Left lung (tissue), 4 donors: ENCODE measurements at regions not wholly inside any gene's neighbourhood (a gene's known extent, or its start where the extent isn't known, plus 50 kb on each side); places are given as distances from the start of the nearest gene placed in this dataset.
"Not testable (repeated sequence)": the region's sequence is repeated elsewhere in the genome, so short reads cannot be mapped to it uniquely, and the experiment has no call there.

Experiments used
- ATAC-seq: fragments of 200-7000 bp; cut with Tn5 transposase; one replicate; pipeline ENCODE4 v1.9.1; 2020; ENCODE audit warnings: moderate library complexity
- DNase-seq, 4 donors: peaks; one replicate each; pipeline ENCODE4 v3.0.0-alpha.2; 2013 to 2020
- H3K27ac ChIP-seq, 2 donors: fragments of 200-600 bp; sonication (generic) in 1 of 2; one replicate each; pipeline versions ENCODE4 v1.5.0 to v1.8.0; 2020 to 2021
- H3K27me3 ChIP-seq, 2 donors: fragments of 200-600 bp; sonication (generic) in 1 of 2; one replicate each; pipeline versions ENCODE4 v1.5.0 to v1.8.0; 2020 to 2021
- H3K36me3 ChIP-seq, 2 donors: fragments of 200-600 bp; sonication (generic) in 1 of 2; one replicate each; pipeline versions ENCODE4 v1.5.0 to v1.8.0; 2020 to 2021
- H3K4me1 ChIP-seq, 2 donors: fragments of 200-600 bp; one replicate each; pipeline ENCODE4 v1.8.0; 2021
- H3K4me3 ChIP-seq, 2 donors: fragments of 200-600 bp; sonication (generic) in 1 of 2; one replicate each; pipeline versions ENCODE4 v1.5.0 to v1.8.0; 2020 to 2021; ENCODE audit warnings: mild to moderate bottlenecking in 1 of 2
- H3K9me3 ChIP-seq, 2 donors: fragments of 200-600 bp; sonication (generic) in 1 of 2; one replicate each; pipeline versions ENCODE4 v1.5.0 to v1.8.0; 2020 to 2021
- intact Hi-C, 2 donors: fragments of 100-400 bp; cut with DNase I; formaldehyde crosslinking; loops; one replicate each; pipeline versions ENCODE4 v1.11.2 to v1.14.2; 2022
- TF ChIP-seq, protein P1 (sequence below), 2 donors: fragments of 200-600 bp; sonication (generic) in 1 of 2; IDR thresholded peaks; one replicate each; pipeline versions ENCODE4 v1.5.0 to v1.8.0; 2021; ENCODE audit warnings: antibody characterized with exemption in 2 of 2
- donor health status: DM: no; HTN: yes; CAD: no.
- donor health status: DM: no; HTN: no; CAD: no.

DNA sequence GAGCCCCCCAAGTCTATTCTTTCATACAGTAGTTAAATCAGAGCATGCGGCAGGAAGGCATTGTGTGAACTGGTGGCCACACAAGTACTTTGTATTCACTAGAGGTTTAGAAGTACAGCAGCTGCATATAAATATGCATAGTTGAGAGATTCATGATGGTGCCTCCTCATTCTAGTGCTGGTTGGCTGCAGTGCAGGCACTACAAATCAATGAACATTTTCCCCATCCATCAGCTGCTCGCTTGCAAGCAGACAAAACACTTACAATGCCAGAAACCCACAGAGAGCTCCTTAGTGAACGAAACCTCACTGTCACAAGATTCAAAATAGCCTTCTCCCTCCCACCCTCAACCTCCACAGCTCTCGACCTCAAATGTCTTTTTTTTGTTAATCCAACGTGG lies 726.2 kb downstream of the USP25 start:
- no peak overlapping the region for H3K4me3 ChIP-seq

DNA sequence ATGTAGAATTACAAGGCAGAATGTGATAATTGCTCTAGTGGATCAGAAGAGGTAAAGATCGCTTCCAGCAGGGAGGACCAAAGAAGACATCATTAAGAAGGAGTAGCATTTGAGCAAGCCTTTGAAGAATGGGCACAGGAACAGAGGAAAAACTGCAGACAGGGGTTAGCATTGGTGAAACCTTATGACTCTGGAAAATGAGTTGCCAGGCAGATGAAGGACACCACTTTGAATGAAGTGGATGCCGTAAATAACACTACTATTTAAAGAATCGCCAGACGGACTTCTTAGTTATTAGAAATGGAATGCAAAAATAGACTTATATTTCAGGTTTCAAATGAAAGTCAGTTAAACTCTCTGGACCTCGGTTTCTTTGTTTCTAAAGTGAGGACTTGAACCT lies 727.7 kb downstream of the USP25 start:
- Histone ChIP-seq H3K9me3 (peaks cover 0 to 8% of the 10 kb centered on the region in 2 donors), H3K27ac (no peak overlapping the region), H3K27me3 (no peaks in the 10 kb centered on the region), H3K36me3 (no peaks in the 10 kb centered on the region), H3K4me1 (no peaks in the 10 kb centered on the region), H3K4me3 (no peak overlapping the region)
- DNase-seq (no peak), ATAC-seq (no peak)
- intact Hi-C loops, result no loop called here
- TF ChIP-seq, protein P1, sequence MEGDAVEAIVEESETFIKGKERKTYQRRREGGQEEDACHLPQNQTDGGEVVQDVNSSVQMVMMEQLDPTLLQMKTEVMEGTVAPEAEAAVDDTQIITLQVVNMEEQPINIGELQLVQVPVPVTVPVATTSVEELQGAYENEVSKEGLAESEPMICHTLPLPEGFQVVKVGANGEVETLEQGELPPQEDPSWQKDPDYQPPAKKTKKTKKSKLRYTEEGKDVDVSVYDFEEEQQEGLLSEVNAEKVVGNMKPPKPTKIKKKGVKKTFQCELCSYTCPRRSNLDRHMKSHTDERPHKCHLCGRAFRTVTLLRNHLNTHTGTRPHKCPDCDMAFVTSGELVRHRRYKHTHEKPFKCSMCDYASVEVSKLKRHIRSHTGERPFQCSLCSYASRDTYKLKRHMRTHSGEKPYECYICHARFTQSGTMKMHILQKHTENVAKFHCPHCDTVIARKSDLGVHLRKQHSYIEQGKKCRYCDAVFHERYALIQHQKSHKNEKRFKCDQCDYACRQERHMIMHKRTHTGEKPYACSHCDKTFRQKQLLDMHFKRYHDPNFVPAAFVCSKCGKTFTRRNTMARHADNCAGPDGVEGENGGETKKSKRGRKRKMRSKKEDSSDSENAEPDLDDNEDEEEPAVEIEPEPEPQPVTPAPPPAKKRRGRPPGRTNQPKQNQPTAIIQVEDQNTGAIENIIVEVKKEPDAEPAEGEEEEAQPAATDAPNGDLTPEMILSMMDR (IDR thresholded peaks at IDR 0.05), result no peak

More for the DNA sequence above, 726.2 kb downstream of the USP25 start:
- Histone ChIP-seq H3K36me3 (no peaks in the 10 kb centered on the region), H3K27ac (no peak overlapping the region), H3K4me1 (no peaks in the 10 kb centered on the region), H3K27me3 (no peaks in the 10 kb centered on the region), H3K9me3 (peaks cover 0 to 3% of the 10 kb centered on the region in 2 donors)
- DNase-seq, result no peak
- intact Hi-C loops, result no loop called here
- TF ChIP-seq, protein P1 (IDR thresholded peaks at IDR 0.05), result no peak
- no peak for ATAC-seq

- DNase-seq (no peak), ATAC-seq (no peak)
- TF ChIP-seq, protein P1 (IDR thresholded peaks at IDR 0.05), result no peak
- H3K4me3 ChIP-seq, result no peak overlapping the region
- intact Hi-C loops, result no loop called here
- H3K27ac ChIP-seq, result no peak overlapping the region
- H3K4me1 ChIP-seq, result no peaks in the 10 kb centered on the region
- H3K9me3 ChIP-seq, result peaks cover 0 to 23% of the 10 kb centered on the region in 2 donors
- H3K36me3 ChIP-seq, result no peaks in the 10 kb centered on the region
- no peaks in the 10 kb centered on the region for H3K27me3 ChIP-seq
These were observed 731.2 kb downstream of the USP25 start for GRCh38 chr21:16460936-16461335.

DNA sequence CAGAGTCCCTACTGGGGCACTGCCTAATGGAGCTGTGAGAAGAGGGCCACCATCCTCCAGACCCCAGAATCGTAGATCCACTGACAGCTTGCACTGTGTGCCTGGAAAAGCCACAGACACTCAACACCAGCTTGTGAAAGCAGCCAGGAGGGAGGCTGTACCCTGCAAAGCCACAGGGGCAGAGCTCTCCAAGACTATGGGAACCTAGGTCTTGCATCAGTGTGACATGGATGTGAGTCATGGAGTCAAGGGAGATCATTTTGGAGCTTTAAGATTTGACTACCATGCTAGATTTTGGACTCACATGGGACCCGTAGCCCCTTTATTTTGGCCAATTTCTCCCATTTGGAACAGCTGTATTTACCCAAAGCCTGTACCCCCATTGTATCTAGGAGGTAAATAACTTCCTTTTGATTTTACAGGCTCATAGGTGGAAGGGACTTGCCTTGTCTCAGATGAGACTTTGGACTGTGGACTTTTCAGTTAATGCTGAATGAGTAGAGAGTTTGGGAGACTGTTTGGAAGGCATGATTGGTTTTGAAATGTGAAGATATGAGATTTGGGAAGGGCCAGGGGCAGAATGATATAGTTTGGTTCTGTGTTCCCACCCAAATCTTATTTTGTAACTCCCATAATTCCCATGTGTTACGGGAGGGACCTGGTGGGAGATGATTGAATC lies 734.6 kb downstream of the USP25 start:
- ATAC-seq, H3K27ac ChIP-seq, intact Hi-C loops, H3K4me3 ChIP-seq, H3K27me3 ChIP-seq, H3K36me3 ChIP-seq, H3K4me1 ChIP-seq, DNase-seq: not testable (repeated sequence)
- H3K9me3 ChIP-seq, result peaks cover 0 to 23% of the 10 kb centered on the region in 2 donors

DNA sequence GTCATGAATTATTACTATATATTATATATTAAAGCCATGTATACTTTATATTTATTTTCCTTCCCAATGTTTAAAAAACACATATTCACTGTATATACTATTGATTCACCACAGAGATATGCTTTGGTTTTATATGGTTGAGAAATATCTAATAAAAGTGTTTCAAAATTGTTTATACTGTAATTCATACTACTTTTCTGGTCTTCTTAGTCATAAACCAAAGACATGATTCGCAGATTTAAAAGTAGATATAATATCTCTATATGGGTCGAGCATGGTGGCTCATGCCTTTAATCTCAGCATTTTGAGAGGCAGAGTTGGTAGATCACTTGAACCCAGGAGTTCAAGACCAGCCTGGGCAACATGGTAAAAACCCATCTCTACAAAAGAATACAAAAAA lies 738.4 kb downstream of the USP25 start:
- no peaks in the 10 kb centered on the region for H3K27me3 ChIP-seq
- no peak for DNase-seq
- TF ChIP-seq, protein P1 (IDR thresholded peaks at IDR 0.05), result no peak
- no peak for ATAC-seq
- intact Hi-C loops, result no loop called here
- peaks cover 0 to 14% of the 10 kb centered on the region in 2 donors for H3K9me3 ChIP-seq
- no peaks in the 10 kb centered on the region for H3K4me1 ChIP-seq
- H3K27ac ChIP-seq, result no peak overlapping the region
- H3K4me3 ChIP-seq, result no peak overlapping the region
- H3K36me3 ChIP-seq, result no peaks in the 10 kb centered on the region

DNA sequence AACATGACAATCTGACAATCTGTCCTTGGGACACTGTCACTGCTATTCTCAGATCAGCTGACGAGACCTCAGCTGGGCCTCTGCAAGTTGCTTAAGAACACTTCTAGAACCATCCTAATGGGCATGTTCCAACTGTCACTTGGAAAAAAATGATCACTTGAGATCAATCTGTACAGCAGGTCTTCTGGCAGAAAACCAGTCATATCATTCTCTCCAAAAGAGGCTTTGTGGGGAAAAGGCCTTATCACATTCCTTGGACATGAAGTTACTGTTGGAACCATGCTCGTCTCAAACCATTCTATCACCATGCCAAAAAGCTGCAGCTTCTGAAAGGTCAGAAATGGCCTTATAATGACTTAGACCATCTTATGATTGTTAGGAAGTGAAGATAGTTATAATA lies 744.2 kb downstream of the USP25 start:
- TF ChIP-seq, protein P1 (IDR thresholded peaks at IDR 0.05), result no peak
- no peak overlapping the region for H3K27ac ChIP-seq
- DNase-seq (peak in 2 of 4 donors; percentile 20 to 40), ATAC-seq (no peak)
- no peaks in the 10 kb centered on the region for H3K4me1 ChIP-seq
- H3K36me3 ChIP-seq, result no peaks in the 10 kb centered on the region
- intact Hi-C loops, result no loop called here
- H3K27me3 ChIP-seq, result no peaks in the 10 kb centered on the region
- peaks cover 0 to 10% of the 10 kb centered on the region in 2 donors for H3K9me3 ChIP-seq
- H3K4me3 ChIP-seq, result no peak overlapping the region
